IPS DF 6.9 (cell line): ENCODE measurements at regions not wholly inside any gene's neighbourhood (a gene's known extent, or its start where the extent isn't known, plus 50 kb on each side); places are given as distances from the start of the nearest gene placed in this dataset.
"Not testable (repeated sequence)": the region's sequence is repeated elsewhere in the genome, so short reads cannot be mapped to it uniquely, and the experiment has no call there.

Experiments
- DNase-seq: peaks from one replicate; pipeline ENCODE4 v3.0.0-alpha.2; 2013; ENCODE audit warnings: low read depth, low spot score
- H3K27ac ChIP-seq: one replicate; pipeline ENCODE4 v1.5.1; 2013; ENCODE audit warnings: low read length, control low read depth
- H3K27me3 ChIP-seq: 2 replicates; pipeline ENCODE4 v1.6.1; 2013; ENCODE audit warnings: mild to moderate bottlenecking, low read length; ENCODE audit not compliant: control insufficient read depth, insufficient read depth
- H3K36me3 ChIP-seq: 2 replicates; pipeline ENCODE4 v1.6.1; 2013; ENCODE audit warnings: low read length; ENCODE audit not compliant: control insufficient read depth, insufficient read depth
- H3K4me1 ChIP-seq: 2 replicates; pipeline ENCODE4 v1.6.1; 2013; ENCODE audit warnings: low read length; ENCODE audit not compliant: control insufficient read depth, insufficient read depth
- H3K4me3 ChIP-seq: 2 replicates; pipeline ENCODE4 v1.5.1; 2013; ENCODE audit warnings: mild to moderate bottlenecking, low read length
- H3K9me3 ChIP-seq: 2 replicates; pipeline ENCODE4 v1.6.1; 2013; ENCODE audit warnings: low read length, inconsistent platforms; ENCODE audit not compliant: control insufficient read depth, insufficient read depth
- WGBS: extraction: QIAGEN DNeasy Blood & Tissue Kit; methylation state at CpG from one replicate; pipeline ENCODE4 v1.1.7; 2013; ENCODE audit warnings: mixed read lengths, missing lambda C conversion rate; ENCODE audit not compliant: insufficient read length, insufficient coverage; 5-methylcytosine and 5-hydroxymethylcytosine counted together

DNA sequence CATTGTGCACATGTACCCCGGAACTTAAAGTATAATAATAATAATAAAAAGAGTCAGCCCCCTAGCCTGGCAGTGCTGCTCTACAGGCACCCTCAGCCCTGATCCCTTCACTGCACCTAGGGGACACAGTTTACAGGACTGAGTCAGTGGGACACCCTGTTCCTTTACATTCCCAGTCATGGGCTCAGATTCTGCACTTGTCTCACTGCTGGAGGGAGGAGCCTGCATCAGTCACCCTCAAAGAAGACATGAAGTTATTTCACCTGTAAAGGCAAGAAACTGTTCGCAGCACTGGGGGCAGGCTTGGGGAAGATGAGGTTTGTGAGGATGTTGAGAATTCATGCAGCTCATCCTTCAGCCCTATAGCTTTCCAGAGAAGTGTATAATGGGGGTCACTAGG, 50.7 kb upstream of the VPREB1 start:
- no peak for DNase-seq
- no CpG with 5 or more reads among the region's 2 CpGs for WGBS
- Histone ChIP-seq H3K27me3 (peaks cover 36% of the 10 kb centered on the region), H3K9me3 (no peaks in the 10 kb centered on the region), H3K4me1 (no peaks in the 10 kb centered on the region), H3K27ac (no peak overlapping the region), H3K36me3 (no peaks in the 10 kb centered on the region), H3K4me3 (no peak overlapping the region)

GRCh38 chr22:22193462-22193861, 51.1 kb upstream of the VPREB1 start:
- H3K36me3 ChIP-seq, H3K4me3 ChIP-seq, DNase-seq, H3K27ac ChIP-seq, H3K4me1 ChIP-seq, H3K9me3 ChIP-seq: not testable (repeated sequence)
- H3K27me3 ChIP-seq, result peaks cover 32% of the 10 kb centered on the region
- WGBS, result no CpG with 5 or more reads among the region's 4 CpGs

GRCh38 chr22:22193006-22193405, 51.6 kb upstream of the VPREB1 start:
- not testable (repeated sequence) for H3K4me1 ChIP-seq, H3K4me3 ChIP-seq, H3K27ac ChIP-seq, DNase-seq, H3K36me3 ChIP-seq, H3K9me3 ChIP-seq
- no CpG with 5 or more reads among the region's 4 CpGs for WGBS
- H3K27me3 ChIP-seq, result peaks cover 27% of the 10 kb centered on the region

DNA sequence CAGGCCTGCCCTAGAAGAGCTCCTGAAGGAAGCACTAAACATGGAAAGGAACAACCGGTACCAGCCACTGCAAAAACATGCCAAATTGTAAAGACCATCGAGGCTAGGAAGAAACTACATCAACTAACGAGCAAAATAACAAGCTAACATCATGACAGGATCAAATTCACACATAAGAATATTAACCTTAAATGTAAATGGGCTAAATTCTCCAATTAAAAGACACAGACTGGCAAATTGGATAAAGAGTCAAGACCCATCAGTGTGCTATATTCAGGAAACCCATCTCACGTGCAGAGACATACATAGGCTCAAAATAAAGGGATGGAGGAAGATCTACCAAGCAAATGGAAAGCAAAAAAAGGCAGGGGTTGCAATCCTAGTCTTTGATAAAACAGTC, 54.8 kb upstream of the VPREB1 start:
- not testable (repeated sequence) for DNase-seq, H3K27ac ChIP-seq, H3K4me1 ChIP-seq, H3K9me3 ChIP-seq, H3K36me3 ChIP-seq, H3K4me3 ChIP-seq
- peaks cover 22% of the 10 kb centered on the region for H3K27me3 ChIP-seq
- WGBS, result no CpG with 5 or more reads among the region's 4 CpGs

- peaks cover 30% of the 10 kb centered on the region for H3K27me3 ChIP-seq
- no CpG with 5 or more reads among the region's 11 CpGs for WGBS
- not testable (repeated sequence) for H3K27ac ChIP-seq, H3K4me3 ChIP-seq, H3K4me1 ChIP-seq, H3K9me3 ChIP-seq, DNase-seq, H3K36me3 ChIP-seq
Observed at GRCh38 chr22:22187863-22188262, 56.7 kb upstream of the VPREB1 start.

- no peaks in the 10 kb centered on the region for H3K36me3 ChIP-seq
- WGBS, result no CpG with 5 or more reads among the region's 3 CpGs
- H3K4me3 ChIP-seq, result no peak overlapping the region
- no peak for DNase-seq
- H3K9me3 ChIP-seq, result no peaks in the 10 kb centered on the region
- no peaks in the 10 kb centered on the region for H3K4me1 ChIP-seq
- H3K27me3 ChIP-seq, result peaks cover 36% of the 10 kb centered on the region
- H3K27ac ChIP-seq, result no peak overlapping the region
Observed at GRCh38 chr22:22187299-22187698, 57.3 kb upstream of the VPREB1 start.

DNA sequence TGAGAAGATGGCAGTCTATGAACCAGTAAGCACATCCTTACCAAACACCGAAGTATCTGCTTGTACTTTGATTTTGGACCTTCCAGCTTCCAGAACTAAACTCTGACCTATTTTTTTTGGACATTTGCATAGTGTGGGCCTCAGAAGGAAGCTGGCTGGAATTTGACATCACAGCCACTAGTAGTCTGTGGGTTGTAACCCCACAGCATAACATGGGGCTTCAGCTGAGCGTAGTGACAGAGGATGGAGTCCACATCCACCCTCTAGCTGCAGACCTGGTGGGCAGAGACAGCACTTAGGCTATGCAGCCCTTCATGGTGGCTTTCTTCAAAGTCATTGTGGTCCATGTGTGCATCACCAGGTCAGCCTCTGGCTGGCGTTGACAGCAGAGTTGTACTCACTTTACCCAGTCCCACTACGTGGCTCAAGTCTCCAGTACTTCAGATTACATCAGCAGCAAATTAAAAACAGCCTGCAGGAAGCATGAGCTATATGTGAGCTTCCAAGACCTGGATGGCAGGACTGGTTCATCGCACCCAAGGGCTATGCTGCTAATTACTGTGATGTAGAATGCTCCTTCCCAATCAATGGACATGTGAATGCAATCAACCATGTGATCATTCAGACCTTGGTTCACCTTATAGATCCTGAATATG, 58.6 kb upstream of the VPREB1 start:
- Histone ChIP-seq H3K4me1 (no peaks in the 10 kb centered on the region), H3K27me3 (peaks cover 49% of the 10 kb centered on the region), H3K9me3 (no peaks in the 10 kb centered on the region), H3K36me3 (no peaks in the 10 kb centered on the region), H3K27ac (no peak overlapping the region), H3K4me3 (no peak overlapping the region)
- no peak for DNase-seq
- WGBS, result no CpG with 5 or more reads among the region's 5 CpGs

- Histone ChIP-seq H3K27ac (no peak overlapping the region), H3K36me3 (no peaks in the 10 kb centered on the region), H3K4me1 (no peaks in the 10 kb centered on the region), H3K9me3 (no peaks in the 10 kb centered on the region), H3K27me3 (peaks cover 54% of the 10 kb centered on the region), H3K4me3 (no peak overlapping the region)
- WGBS, result no CpG with 5 or more reads among the region's 3 CpGs
- no peak for DNase-seq
Observed at GRCh38 chr22:22185217-22185616, 59.4 kb upstream of the VPREB1 start.

- H3K9me3 ChIP-seq, result no peaks in the 10 kb centered on the region
- H3K27ac ChIP-seq, result no peak overlapping the region
- H3K4me3 ChIP-seq, result no peak overlapping the region
- WGBS, result no CpG with 5 or more reads among the region's 6 CpGs
- H3K36me3 ChIP-seq, result no peaks in the 10 kb centered on the region
- H3K4me1 ChIP-seq, result no peaks in the 10 kb centered on the region
- DNase-seq, result no peak
- peaks cover 60% of the 10 kb centered on the region for H3K27me3 ChIP-seq
Observed at GRCh38 chr22:22184277-22184807, 60.2 kb upstream of the VPREB1 start.

DNA sequence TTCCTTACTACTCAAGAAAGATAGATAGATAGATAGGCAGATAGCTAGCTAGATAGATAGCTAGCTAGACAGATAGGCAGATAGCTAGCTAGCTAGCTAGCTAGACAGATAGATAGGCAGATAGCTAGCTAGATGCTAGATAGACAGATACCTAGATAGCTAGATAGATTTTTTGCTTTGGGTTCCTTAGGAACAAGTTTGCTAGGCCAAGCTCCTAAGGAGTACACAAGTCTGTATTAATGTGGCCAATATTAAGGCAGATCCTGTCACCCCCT, 61.7 kb upstream of the VPREB1 start:
- Histone ChIP-seq H3K4me1 (0 out of 2 replicates have a peak, but pooled peaks cover 1% of the 10 kb centered on the region), H3K9me3 (no peaks in the 10 kb centered on the region), H3K4me3 (no peak overlapping the region), H3K27ac (no peak overlapping the region), H3K36me3 (no peaks in the 10 kb centered on the region), H3K27me3 (peaks cover 73% of the 10 kb centered on the region)
- DNase-seq, result no peak

DNA sequence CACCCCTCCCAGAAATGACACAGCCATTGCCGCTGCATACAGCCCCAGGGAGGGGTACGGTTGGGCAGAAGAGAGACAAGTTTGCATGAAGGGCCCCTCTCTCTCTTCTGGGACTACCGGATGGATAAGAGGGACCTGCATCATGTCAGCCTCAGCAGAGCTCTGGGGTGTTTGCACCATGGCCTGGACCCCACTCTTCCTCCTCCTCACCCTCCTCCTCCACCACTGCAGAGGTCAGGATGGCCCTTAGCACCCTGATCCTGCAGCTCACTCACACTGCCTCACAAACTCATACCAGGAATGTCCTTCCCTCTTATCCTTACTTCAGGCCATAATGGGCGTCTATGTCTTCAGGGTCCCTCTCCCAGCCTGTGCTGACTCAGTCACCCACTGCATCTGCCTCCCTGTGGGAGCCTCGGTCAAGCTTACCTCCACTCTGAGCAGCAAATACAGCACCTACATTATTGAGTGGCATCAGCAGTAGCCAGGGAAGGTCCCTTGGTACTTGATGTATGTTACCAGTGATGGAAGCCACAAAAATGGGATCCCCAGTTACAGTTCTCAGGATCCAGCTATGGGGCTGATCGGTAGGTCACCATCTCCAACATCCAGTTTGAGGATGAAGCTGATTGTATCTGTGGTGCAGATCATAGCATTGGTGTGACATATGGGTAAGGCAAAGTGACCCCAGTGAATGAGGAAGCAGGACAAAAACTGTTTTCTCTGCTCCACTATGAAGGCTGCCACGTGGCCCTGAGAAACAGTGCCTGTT, 62.2 kb upstream of the VPREB1 start:
- Histone ChIP-seq H3K4me1 (0 out of 2 replicates have a peak, but pooled peaks cover 1% of the 10 kb centered on the region), H3K27me3 (peaks cover 73% of the 10 kb centered on the region), H3K4me3 (no peak overlapping the region), H3K36me3 (no peaks in the 10 kb centered on the region), H3K27ac (no peak overlapping the region), H3K9me3 (no peaks in the 10 kb centered on the region)
- WGBS, result no CpG with 5 or more reads among the region's 7 CpGs
- no peak for DNase-seq
